ENCODE measurements at regions not wholly inside any gene's neighbourhood (a gene's known extent, or its start where the extent isn't known, plus 50 kb on each side); places are given as distances from the start of the nearest gene placed in this dataset.

GRCh38 chr4:45423896-45424295, 697.5 kb upstream of the GNPDA2 start:
- TF ChIP-seq TCF12 (IDR thresholded peaks at IDR 0.05; ENCODE audit: low read depth) (no peak), EP300 (IDR thresholded peaks at IDR 0.05; ENCODE audit: borderline replicate concordance) (no peak), RAD21 (IDR thresholded peaks at IDR 0.05; ENCODE audit: low read depth) (no peak), NFIC (IDR thresholded peaks at IDR 0.05) (no peak), TAF1 (IDR thresholded peaks at IDR 0.05; ENCODE audit: low read depth) (no peak), ZBTB7A (IDR thresholded peaks at IDR 0.05; ENCODE audit: low read depth) (no peak), CREB1 (IDR thresholded peaks at IDR 0.05; ENCODE audit: low read depth) (no peak), MAX (IDR thresholded peaks at IDR 0.05) (no peak), YY1 (IDR thresholded peaks at IDR 0.05; ENCODE audit: low read depth) (no peak), TEAD4 (IDR thresholded peaks at IDR 0.05) (no peak), REST (IDR thresholded peaks at IDR 0.05; ENCODE audit: low read depth) (no peak), FOXM1 (IDR thresholded peaks at IDR 0.05; ENCODE audit: borderline replicate concordance, low read depth) (no peak), EGR1 (IDR thresholded peaks at IDR 0.05) (no peak)

- TF ChIP-seq CREB1 (IDR thresholded peaks at IDR 0.05; ENCODE audit: low read depth) (no peak), MAX (IDR thresholded peaks at IDR 0.05) (no peak), CEBPB (IDR thresholded peaks at IDR 0.05) (no peak), REST (IDR thresholded peaks at IDR 0.05; ENCODE audit: low read depth) (no peak), NFIC (IDR thresholded peaks at IDR 0.05) (no peak), USF1 (IDR thresholded peaks at IDR 0.05) (no peak)
These were observed 684.4 kb upstream of the GNPDA2 start for GRCh38 chr4:45410701-45411210.

- TF ChIP-seq MAX (IDR thresholded peaks at IDR 0.05), result no peak
These were observed 683.2 kb upstream of the GNPDA2 start for GRCh38 chr4:45409536-45409935.

GRCh38 chr4:45408996-45409395, 682.6 kb upstream of the GNPDA2 start:
- TF ChIP-seq TAF1 (IDR thresholded peaks at IDR 0.05; ENCODE audit: low read depth) (no peak), EP300 (IDR thresholded peaks at IDR 0.05; ENCODE audit: borderline replicate concordance) (no peak), ZBTB7A (IDR thresholded peaks at IDR 0.05; ENCODE audit: low read depth) (no peak)

GRCh38 chr4:45399116-45399515, 672.8 kb upstream of the GNPDA2 start:
- TF ChIP-seq TEAD4 (IDR thresholded peaks at IDR 0.05), result no peak
- TF ChIP-seq RAD21 (IDR thresholded peaks at IDR 0.05; ENCODE audit: low read depth), result no peak
- TF ChIP-seq CEBPB (IDR thresholded peaks at IDR 0.05), result no peak
- TF ChIP-seq TCF12 (IDR thresholded peaks at IDR 0.05; ENCODE audit: low read depth), result no peak
- TF ChIP-seq CREB1 (IDR thresholded peaks at IDR 0.05; ENCODE audit: low read depth), result no peak
- TF ChIP-seq MAX (IDR thresholded peaks at IDR 0.05), result no peak
- TF ChIP-seq FOXM1 (IDR thresholded peaks at IDR 0.05; ENCODE audit: borderline replicate concordance, low read depth), result no peak
- TF ChIP-seq TAF1 (IDR thresholded peaks at IDR 0.05; ENCODE audit: low read depth), result no peak

- TF ChIP-seq USF1 (IDR thresholded peaks at IDR 0.05) (no peak), YY1 (IDR thresholded peaks at IDR 0.05; ENCODE audit: low read depth) (no peak), EGR1 (IDR thresholded peaks at IDR 0.05) (no peak), NFIC (IDR thresholded peaks at IDR 0.05) (no peak), TCF12 (IDR thresholded peaks at IDR 0.05; ENCODE audit: low read depth) (no peak)
These were observed 659.0 kb upstream of the GNPDA2 start for GRCh38 chr4:45385306-45385705.

- TF ChIP-seq CEBPB (IDR thresholded peaks at IDR 0.05), result no peak
These were observed 644.1 kb upstream of the GNPDA2 start for GRCh38 chr4:45370408-45370807.

All from Ishikawa (cell line).